HepG2 (cell line): ENCODE measurements at regions not wholly inside any gene's neighbourhood (a gene's known extent, or its start where the extent isn't known, plus 50 kb on each side); places are given as distances from the start of the nearest gene placed in this dataset.

Experiments
- ATAC-seq: fragments of 200-7000 bp; cut with Tn5 transposase; 3 replicates; pipeline ENCODE4 v1.9.1; 2020; ENCODE audit warnings: mild to moderate bottlenecking, moderate library complexity
- BruUV-seq: library from RNA; stranded (reverse); fragments of 400-500 nt; replicated peaks from 2 replicates; lab custom pipeline; 2021; lab: Mats Ljungman, UMichigan
- CTCF ChIA-PET: fragments of 300-600 bp; formaldehyde crosslinking; extraction: SDS; loops from one replicate; lab custom pipeline; 2021; ENCODE audit warnings: low total read pairs, inconsistent platforms, low intra/inter-chr PET ratio; lab: Yijun Ruan, JAX
- POLR2A ChIA-PET: fragments of 350-600 bp; sonication (Branson Sonifier 250); formaldehyde crosslinking; loops from one replicate; lab custom pipeline; 2020; ENCODE audit warnings: antibody characterized with exemption, inconsistent platforms; lab: Yijun Ruan, JAX
- DNase-seq: peaks from one replicate; pipeline ENCODE4 v3.0.0-alpha.2; 2015; ENCODE audit warnings: low spot score
- FAIRE-seq: peaks from 3 replicates; lab custom pipeline; 2011; peaks lifted over from hg19 to GRCh38; lab: Jason Lieb, UNC
- H2AFZ ChIP-seq: one replicate; pipeline ENCODE4 v1.6.1; 2011; ENCODE audit warnings: low read length, inconsistent platforms
- H3K27ac ChIP-seq: fragments of 300-600 bp; 3 replicates; pipeline ENCODE4 v1.8.0; 2011; ENCODE audit warnings: mixed run types, mild to moderate bottlenecking, mixed read lengths, low read length, inconsistent platforms; ENCODE audit not compliant: insufficient read depth; ENCODE audit errors: extremely low read length
- H3K27me3 ChIP-seq, 2 experiments: fragments of 200-600 bp in 1 of 2; 2 replicates in 1 of 2; 3 replicates in 1 of 2; pipeline versions ENCODE4 v1.6.0 to v1.8.0; 2011; ENCODE audit warnings: low read length in 2 of 2, mild to moderate bottlenecking in 2 of 2, moderate library complexity in 2 of 2, inconsistent platforms in 1 of 2; ENCODE audit not compliant: insufficient read depth in 2 of 2, control insufficient read depth in 1 of 2
- H3K36me3 ChIP-seq, 2 experiments: fragments of 200-600 bp in 1 of 2; replicated peaks in 1 of 2; 2 replicates in 1 of 2; 3 replicates in 1 of 2; pipeline versions ENCODE4 v1.5.1 to v1.8.0; 2011; ENCODE audit warnings: low read length in 2 of 2, inconsistent platforms in 1 of 2; ENCODE audit not compliant: insufficient read depth in 2 of 2, control insufficient read depth in 1 of 2
- H3K4me1 ChIP-seq: 2 replicates; pipeline ENCODE4 v1.5.1; 2012; ENCODE audit warnings: low read length, inconsistent platforms; ENCODE audit not compliant: insufficient read depth
- H3K4me2 ChIP-seq: 2 replicates; pipeline ENCODE4 v1.6.0; 2011; ENCODE audit warnings: low read depth, low read length, inconsistent platforms
- H3K4me3 ChIP-seq, 3 experiments: fragments of 200-600 bp in 1 of 3; sonication (generic), shearing (Covaris generic) in 1 of 3; replicated peaks in 1 of 3; 2 replicates each; pipeline ENCODE4 v1.5.1; 2011 to 2016; ENCODE audit warnings: low read length in 3 of 3, inconsistent platforms in 2 of 3, low read depth in 2 of 3, mild to moderate bottlenecking in 2 of 3, control low read depth in 1 of 3, mixed read lengths in 1 of 3; ENCODE audit not compliant: insufficient read depth in 1 of 3
- H3K79me2 ChIP-seq: one replicate; pipeline ENCODE4 v1.6.1; 2011; ENCODE audit warnings: low read length, inconsistent platforms; ENCODE audit not compliant: insufficient read depth
- H3K9ac ChIP-seq: 2 replicates; pipeline ENCODE4 v1.6.0; 2011; ENCODE audit warnings: mild to moderate bottlenecking, low read depth, low read length, inconsistent platforms; ENCODE audit not compliant: insufficient read depth
- H3K9me3 ChIP-seq: 2 replicates; pipeline ENCODE4 v1.5.1; 2012; ENCODE audit warnings: mild to moderate bottlenecking, low read length
- H4K20me1 ChIP-seq: 2 replicates; pipeline ENCODE4 v1.6.0; 2011; ENCODE audit warnings: inconsistent platforms, mild to moderate bottlenecking, low read length, moderate library complexity; ENCODE audit not compliant: insufficient read depth
- CBX1 ChIP-seq: IDR thresholded peaks from one replicate; pipeline ENCODE4 v1.6.1; 2016; ENCODE audit warnings: antibody characterized with exemption, low read depth
- CENPX ChIP-seq: sonication (generic); formaldehyde crosslinking; IDR thresholded peaks from 2 replicates; pipeline ENCODE4 v1.9.0; 2021; ENCODE audit warnings: mild to moderate bottlenecking, missing genetic modification reagents, moderate library complexity
- CHCHD3 ChIP-seq: sonication (generic); formaldehyde crosslinking; IDR thresholded peaks from 2 replicates; pipeline ENCODE4 v1.8.0; 2022; ENCODE audit warnings: mild to moderate bottlenecking, missing genetic modification reagents, moderate library complexity
- DNMT3B ChIP-seq: conservative IDR thresholded peaks from 2 replicates; pipeline ENCODE4 v1.6.1; 2016; ENCODE audit warnings: missing biosample characterization, control low read depth
- HOXA5 ChIP-seq: sonication (generic); formaldehyde crosslinking; IDR thresholded peaks from 2 replicates; pipeline ENCODE4 v1.4.0; 2020; ENCODE audit warnings: missing genetic modification reagents
- KLF6 ChIP-seq: IDR thresholded peaks from 2 replicates; pipeline ENCODE4 v1.8.0; 2016; ENCODE audit warnings: missing biosample characterization, missing genetic modification reagents
- MXD4 ChIP-seq: IDR thresholded peaks from 2 replicates; pipeline ENCODE4 v1.6.1; 2016; ENCODE audit warnings: mild to moderate bottlenecking, missing biosample characterization, missing genetic modification reagents
- PRDM10 ChIP-seq: sonication (generic); formaldehyde crosslinking; IDR thresholded peaks from 2 replicates; pipeline ENCODE4 v1.4.0; 2020; ENCODE audit warnings: low read depth, missing genetic modification reagents
- RORA ChIP-seq: sonication (generic); formaldehyde crosslinking; IDR thresholded peaks from 2 replicates; pipeline ENCODE4 v1.5.0; 2020; ENCODE audit warnings: mild to moderate bottlenecking, missing genetic modification reagents, moderate library complexity
- SIX1 ChIP-seq: sonication (generic); formaldehyde crosslinking; IDR thresholded peaks from 2 replicates; pipeline ENCODE4 v1.4.0; 2020; ENCODE audit warnings: missing genetic modification reagents, borderline replicate concordance
- SYNCRIP ChIP-seq: fragments of 200-400 bp; formaldehyde crosslinking; IDR thresholded peaks from 2 replicates; pipeline ENCODE4 v1.6.1; 2018; ENCODE audit warnings: mild to moderate bottlenecking, low read depth, low read length; ENCODE audit not compliant: insufficient read depth
- ZBTB8A ChIP-seq: sonication (generic); formaldehyde crosslinking; IDR thresholded peaks from 2 replicates; pipeline ENCODE4 v1.4.0; 2020; ENCODE audit warnings: mild to moderate bottlenecking, low read depth, missing genetic modification reagents, borderline replicate concordance
- ZNF224 ChIP-seq: sonication (generic); formaldehyde crosslinking; IDR thresholded peaks from 2 replicates; pipeline ENCODE4 v1.5.0; 2020; ENCODE audit warnings: mild to moderate bottlenecking, missing genetic modification reagents
- ZNF552 ChIP-seq: sonication (generic); formaldehyde crosslinking; IDR thresholded peaks from 2 replicates; pipeline ENCODE4 v1.9.0; 2022; ENCODE audit warnings: missing genetic modification reagents, mild to moderate bottlenecking, borderline replicate concordance
- ZNF556 ChIP-seq: sonication (generic); formaldehyde crosslinking; IDR thresholded peaks from 2 replicates; pipeline ENCODE4 v1.4.0; 2020; ENCODE audit warnings: mild to moderate bottlenecking, missing genetic modification reagents, borderline replicate concordance
- ZNF777 ChIP-seq: sonication (generic); formaldehyde crosslinking; IDR thresholded peaks from 2 replicates; pipeline ENCODE4 v1.4.0; 2020; ENCODE audit warnings: missing genetic modification reagents
- WGBS: methylation state at CpG from one replicate; pipeline ENCODE4 v1.1.6; 2017; ENCODE audit warnings: low lambda C conversion rate; 5-methylcytosine and 5-hydroxymethylcytosine counted together
- in situ Hi-C: cut with HindIII; loops from 2 replicates; pipeline ENCODE4 v1.10.0; 2017; ENCODE audit warnings: low pct_unique_long_range_greater_than_20kb; ENCODE audit not compliant: extremely low pct_ligation_motif_present
- intact Hi-C: fragments of 100-400 bp; cut with micrococcal nuclease; formaldehyde crosslinking; loops from one replicate; pipeline ENCODE4 v1.10.0; 2022; ENCODE audit not compliant: unreplicated experiment
- TF ChIP-seq, protein P1 (sequence below): sonication (generic); formaldehyde crosslinking; IDR thresholded peaks from 2 replicates; pipeline ENCODE4 v1.5.1; 2020; ENCODE audit warnings: missing genetic modification reagents, mild to moderate bottlenecking, borderline replicate concordance

DNA sequence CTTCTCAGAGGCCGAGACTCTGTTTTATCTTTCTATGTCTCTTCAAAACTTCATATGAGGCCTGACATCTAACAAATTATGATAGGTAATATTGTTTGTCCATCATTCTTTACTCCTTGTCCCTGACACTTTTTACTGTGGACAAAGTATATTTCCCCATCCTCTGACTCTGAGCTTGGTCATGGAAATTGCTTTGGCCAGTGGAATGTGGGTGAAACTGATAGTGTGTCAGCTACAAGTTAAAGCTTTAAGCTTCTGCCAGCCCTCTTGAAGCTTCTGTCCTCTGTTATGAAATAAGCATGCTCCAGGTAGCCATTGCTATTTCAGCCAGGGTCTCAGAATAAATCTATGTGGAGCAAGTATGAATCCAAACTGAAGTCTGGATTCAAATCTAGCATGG is 604.6 kb downstream of the BCOR start:
- no peaks in the 10 kb centered on the region for H3K4me1 ChIP-seq
- intact Hi-C loops = no loop called here
- no peaks in the 10 kb centered on the region for H3K36me3 ChIP-seq
- no peaks in the 10 kb centered on the region for H3K9me3 ChIP-seq
- POLR2A ChIA-PET = no interaction called here
- no peak overlapping the region for H3K4me2 ChIP-seq
- no TSS peak for BruUV-seq
- H3K27me3 ChIP-seq = no peaks in the 10 kb centered on the region
- DNase-seq = no peak
- ATAC-seq = no peak
- WGBS = 93% methylated on average over 1 of the region's 1 CpG
- no peaks in the 10 kb centered on the region for H3K79me2 ChIP-seq
- no peak overlapping the region for H3K27ac ChIP-seq
- no peak overlapping the region for H2AFZ ChIP-seq
- in situ Hi-C loops = no loop called here
- H3K4me3 ChIP-seq = no peak overlapping the region
- no peak overlapping the region for H3K9ac ChIP-seq
- H4K20me1 ChIP-seq = no peaks in the 10 kb centered on the region
- CTCF ChIA-PET = no interaction called here
- no peak for FAIRE-seq
- TF ChIP-seq ZNF552 (CRISPR knock-in tag) (no peak), SYNCRIP (no peak), ZNF224 (no peak), HOXA5 (CRISPR knock-in tag) (no peak), ZNF777 (CRISPR knock-in tag) (no peak), CENPX (no peak), CBX1 (no peak), KLF6 (CRISPR knock-in tag) (no peak), ZBTB8A (CRISPR knock-in tag) (no peak), RORA (no peak), MXD4 (CRISPR knock-in tag) (no peak), CHCHD3 (CRISPR knock-in tag) (no peak), PRDM10 (no peak), ZNF556 (no peak), SIX1 (no peak), DNMT3B (CRISPR knock-in tag) (no peak)
- TF ChIP-seq, protein P1, sequence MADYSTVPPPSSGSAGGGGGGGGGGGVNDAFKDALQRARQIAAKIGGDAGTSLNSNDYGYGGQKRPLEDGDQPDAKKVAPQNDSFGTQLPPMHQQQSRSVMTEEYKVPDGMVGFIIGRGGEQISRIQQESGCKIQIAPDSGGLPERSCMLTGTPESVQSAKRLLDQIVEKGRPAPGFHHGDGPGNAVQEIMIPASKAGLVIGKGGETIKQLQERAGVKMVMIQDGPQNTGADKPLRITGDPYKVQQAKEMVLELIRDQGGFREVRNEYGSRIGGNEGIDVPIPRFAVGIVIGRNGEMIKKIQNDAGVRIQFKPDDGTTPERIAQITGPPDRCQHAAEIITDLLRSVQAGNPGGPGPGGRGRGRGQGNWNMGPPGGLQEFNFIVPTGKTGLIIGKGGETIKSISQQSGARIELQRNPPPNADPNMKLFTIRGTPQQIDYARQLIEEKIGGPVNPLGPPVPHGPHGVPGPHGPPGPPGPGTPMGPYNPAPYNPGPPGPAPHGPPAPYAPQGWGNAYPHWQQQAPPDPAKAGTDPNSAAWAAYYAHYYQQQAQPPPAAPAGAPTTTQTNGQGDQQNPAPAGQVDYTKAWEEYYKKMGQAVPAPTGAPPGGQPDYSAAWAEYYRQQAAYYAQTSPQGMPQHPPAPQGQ = no peak
